ENCODE measurements at regions not wholly inside any gene's neighbourhood (a gene's known extent, or its start where the extent isn't known, plus 50 kb on each side); places are given as distances from the start of the nearest gene placed in this dataset.

DNA sequence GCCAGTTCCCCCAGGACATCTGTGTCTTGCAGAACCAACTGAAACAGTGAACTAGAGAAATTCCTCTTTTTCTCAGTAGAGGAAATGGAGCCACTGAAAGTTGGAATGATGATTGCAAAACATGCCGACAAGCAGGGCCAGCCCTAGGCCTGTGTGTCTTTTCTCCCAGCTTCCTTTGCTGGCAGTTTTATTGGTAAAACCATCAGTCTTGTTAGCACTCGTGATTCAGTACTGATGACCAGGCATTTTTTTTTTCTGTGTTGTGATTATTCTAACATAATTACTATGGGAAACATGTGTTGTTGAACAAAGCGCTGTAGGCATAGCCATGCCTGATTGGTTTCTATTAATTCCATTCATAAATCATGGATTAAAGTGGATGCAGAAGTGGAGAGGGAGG is 620.7 kb downstream of the AACS start:
- DNase-seq, result no peak

DNA sequence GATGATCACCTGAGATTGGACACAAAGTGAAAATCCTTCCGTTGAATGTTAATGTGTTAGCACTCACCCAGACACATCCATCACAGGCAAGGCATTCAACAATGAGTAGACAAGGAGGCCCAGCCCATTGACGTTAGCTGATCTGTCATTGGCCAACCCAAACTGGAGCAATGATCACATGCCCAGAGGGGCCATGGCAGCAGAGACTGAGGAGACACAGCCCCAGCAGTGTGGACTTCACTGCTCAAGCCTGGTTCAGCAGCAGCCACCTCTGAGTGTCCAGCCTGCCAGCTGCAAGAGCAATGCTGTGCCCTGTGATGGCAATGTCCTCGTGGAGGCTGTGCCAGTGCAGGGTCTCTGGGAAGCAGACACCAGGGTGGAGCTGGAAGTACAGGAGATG is 622.2 kb downstream of the AACS start:
- no peak for DNase-seq

DNA sequence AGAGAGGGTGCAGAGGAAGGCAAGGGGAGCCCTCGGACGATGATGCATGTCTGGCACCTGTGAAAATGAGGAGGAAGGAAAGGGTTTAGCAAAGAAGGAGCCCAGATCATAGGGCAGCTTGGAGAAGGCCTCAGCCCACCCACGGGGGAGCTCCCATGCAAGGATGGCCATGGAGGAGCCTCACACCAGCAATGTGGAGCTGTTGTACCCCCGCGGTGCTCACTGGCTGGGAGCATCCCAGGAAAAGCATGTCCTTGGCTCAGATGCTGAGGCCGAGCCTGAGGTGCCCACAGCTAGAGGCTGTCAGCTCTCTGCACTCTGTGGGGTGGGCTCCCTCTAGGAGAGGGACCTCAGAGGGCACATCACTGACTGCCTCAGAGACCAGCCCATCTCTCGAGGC is 622.6 kb downstream of the AACS start:
- DNase-seq, result no peak

DNA sequence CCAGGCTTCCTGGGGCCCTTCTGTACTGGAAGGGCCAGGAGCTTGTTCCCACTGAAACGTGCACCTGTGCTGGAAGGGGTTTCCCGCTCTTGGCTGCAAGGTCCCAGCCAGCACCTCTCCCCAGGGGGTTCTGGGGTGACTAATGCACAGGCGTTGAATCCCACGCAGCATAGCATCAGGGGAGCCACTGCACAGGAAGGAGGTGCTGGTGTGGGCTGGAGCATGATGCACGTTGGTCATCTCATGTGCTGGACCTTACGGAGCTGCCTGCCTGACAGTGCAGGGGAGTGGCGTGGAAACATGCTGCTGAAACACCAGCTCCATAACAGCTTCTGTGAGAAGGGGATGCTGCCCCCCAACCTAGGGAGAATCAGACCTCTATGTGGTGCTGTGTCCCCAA is 623.0 kb downstream of the AACS start:
- DNase-seq, result no peak

DNA sequence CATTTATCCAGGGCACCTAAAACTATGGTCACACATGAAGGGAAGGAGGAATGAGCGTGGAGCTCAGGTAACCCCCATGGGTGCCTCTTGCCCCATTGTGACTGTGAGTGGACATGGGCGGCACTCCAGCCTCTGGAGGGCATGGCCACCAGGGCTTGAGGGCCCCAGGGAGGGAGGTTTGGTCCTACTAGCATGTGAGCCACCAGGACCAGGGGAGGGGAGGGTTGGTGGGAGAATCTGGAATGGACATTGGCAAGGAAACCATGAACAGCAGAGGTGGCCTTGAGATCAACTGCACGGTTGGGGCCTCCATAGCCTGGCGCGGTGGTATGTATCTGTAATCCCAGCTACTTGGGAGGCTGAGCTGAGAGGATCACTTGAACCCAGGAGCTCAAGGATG is 623.6 kb downstream of the AACS start:
- no peak for DNase-seq

DNA sequence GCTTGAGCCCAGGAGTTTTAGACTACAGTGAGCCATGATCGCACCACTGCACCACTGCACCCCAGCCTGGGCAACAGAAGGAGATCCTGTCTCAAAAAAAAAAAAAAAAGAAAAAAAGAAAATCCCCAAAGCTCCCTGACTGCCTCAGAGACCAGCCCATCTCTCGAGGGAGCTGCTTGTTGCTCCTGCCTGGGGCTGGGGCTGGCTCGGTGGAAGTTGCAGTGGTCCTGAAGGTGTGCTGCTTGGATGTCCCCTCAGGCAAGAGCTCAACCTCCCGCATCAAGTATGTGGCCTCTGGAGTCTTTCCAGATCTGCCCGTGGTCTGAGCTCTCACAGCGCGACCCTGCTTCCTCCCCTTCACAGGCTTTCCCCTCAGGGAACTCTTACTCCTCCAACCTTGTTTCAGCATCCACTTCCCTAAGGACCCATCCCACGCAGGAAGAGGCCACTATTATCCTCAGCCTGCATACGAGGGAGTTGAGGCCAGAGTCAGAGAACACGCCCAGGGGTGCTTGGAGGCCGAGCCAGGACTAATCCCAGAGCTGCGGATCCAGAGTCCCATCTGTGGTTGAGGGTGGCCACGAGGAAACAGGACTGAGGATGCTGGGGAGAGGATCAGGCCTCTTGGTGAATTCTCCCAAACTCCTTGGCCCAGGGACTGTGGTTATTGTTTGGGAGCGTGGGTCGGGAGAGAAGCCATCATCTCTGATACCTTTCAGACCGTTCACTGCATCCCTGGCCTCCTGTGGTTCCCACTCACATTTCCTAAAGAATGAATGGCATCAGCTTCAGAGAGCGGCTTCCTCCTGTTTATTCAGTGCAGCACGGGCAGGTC is 624.6 kb downstream of the AACS start:
- no peak for DNase-seq

- DNase-seq, result no peak
Measured at GRCh38 chr12:125690841-125691240, 625.6 kb downstream of the AACS start.

DNA sequence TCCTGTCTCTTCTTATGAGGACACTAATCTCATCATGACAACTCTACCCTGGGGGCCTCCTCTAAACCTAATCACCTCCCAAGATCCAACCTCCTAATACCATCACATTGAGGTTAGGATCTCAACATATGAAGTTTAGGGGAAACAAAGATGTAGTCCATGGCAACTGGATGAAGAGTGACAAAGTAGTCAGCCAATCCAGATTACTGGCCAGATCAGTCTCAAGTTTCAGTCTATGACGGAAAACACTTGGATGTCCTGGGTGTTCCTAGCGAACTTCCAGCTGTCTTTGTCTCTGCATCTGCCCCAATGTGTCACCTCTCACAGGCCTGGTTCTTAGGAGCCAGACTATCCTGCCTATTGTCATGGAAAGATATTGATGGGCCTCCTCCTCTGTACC is 630.8 kb downstream of the AACS start:
- no peak for DNase-seq

DNA sequence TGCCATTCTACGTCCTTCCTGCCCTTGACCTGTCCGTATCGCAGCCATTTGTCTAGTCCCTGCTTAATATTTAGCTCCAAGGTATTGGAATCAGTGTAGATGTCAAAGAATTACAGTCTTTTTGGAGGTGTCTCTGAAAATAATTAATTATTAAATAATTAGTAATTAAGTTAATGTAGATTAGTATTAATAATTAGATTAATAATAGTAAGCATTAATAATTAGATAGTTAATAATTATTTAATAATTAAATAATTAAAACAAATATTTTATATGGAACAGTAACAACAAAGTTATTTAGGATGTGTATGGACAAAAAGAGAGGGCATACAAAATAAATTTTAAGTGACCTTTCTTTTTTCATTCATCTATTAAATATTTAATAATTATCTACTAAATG is 639.6 kb downstream of the AACS start:
- DNase-seq, result no peak

DNA sequence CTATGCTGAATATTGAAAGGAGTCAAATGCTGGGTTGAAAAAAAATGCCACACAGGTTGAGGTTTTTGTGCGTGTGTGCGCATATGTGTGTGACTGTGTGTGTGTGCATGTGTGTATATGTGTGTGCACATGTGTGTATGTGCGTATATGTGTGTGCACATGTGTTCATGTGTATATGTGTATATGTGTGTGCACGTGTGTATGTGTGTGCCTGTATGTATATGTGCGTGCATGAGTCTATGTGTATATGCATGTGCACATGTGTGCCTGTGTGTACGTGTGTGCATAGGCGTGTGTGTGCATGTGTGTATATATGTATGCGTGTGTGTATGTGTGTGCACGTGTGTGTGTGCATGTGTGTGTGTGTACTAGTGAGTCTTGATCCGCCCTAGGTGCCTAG is 655.7 kb downstream of the AACS start:
- no peak for DNase-seq

DNA sequence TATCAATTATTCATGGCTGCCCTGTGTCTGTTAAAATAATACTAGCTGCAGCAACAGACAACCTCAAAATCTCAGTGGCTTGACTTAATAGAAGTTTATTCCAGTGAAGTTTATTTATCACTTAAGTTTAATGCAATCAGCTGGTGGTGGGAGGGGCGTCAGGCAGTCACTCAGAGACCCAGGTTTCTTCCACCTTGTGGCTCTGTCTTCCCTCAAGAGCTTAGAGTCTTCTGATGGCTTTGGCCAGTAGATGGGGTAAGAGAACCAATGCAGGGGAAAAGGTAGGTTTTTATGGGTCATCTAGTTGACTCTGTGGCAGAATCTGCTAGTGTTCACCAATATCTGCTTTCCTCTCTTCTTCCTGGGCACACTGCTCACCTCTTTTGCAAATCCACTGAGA is 668.9 kb downstream of the AACS start:
- no peak for DNase-seq

- DNase-seq, result no peak
Measured at GRCh38 chr12:125738211-125738610, 673.0 kb downstream of the AACS start.

DNA sequence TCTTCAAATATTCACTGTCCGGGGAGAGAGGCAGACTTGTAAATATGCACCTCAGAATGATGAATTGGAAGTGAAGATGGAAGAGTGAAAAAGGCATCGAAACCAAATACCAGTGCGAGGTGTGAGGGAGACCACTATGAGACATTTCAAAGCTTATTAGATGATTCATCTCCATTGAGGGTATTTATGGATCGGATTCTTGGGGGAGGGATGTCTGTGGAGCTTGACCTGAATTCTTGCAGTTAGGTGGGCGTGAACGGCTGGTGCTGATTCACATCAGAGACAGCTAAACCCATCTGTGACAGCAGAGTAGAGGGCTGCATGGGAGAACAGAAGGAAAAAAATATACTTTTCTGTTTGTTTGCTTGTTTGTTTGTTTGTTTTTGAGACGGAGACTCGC is 677.2 kb downstream of the AACS start:
- no peak for DNase-seq

- DNase-seq, result no peak
Measured at GRCh38 chr12:125744201-125744600, 679.0 kb downstream of the AACS start.

DNA sequence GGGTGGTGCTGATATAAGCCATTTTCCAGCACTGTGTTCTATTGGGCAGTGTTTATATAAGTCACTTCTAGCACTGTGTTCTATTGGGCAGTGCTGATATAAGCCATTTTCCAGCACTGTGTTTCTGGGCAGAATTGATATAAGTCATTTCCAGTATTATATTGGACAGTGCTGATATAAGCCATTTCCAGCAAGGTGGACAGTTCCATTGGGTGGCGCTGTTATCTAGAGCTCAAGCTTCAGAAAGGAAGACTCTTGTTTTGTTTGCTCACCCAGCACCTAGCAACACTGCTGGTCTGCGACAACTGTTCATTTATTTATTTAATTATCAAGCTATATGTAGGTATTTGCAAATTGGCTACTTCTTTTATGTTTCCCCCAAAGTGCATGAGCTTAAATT is 690.3 kb downstream of the AACS start:
- no peak for DNase-seq

- no peak for DNase-seq
Measured at GRCh38 chr12:125766091-125766490, 700.9 kb downstream of the AACS start.

GRCh38 chr12:125772403-125772802 is 707.2 kb downstream of the AACS start:
- DNase-seq, result no peak

DNA sequence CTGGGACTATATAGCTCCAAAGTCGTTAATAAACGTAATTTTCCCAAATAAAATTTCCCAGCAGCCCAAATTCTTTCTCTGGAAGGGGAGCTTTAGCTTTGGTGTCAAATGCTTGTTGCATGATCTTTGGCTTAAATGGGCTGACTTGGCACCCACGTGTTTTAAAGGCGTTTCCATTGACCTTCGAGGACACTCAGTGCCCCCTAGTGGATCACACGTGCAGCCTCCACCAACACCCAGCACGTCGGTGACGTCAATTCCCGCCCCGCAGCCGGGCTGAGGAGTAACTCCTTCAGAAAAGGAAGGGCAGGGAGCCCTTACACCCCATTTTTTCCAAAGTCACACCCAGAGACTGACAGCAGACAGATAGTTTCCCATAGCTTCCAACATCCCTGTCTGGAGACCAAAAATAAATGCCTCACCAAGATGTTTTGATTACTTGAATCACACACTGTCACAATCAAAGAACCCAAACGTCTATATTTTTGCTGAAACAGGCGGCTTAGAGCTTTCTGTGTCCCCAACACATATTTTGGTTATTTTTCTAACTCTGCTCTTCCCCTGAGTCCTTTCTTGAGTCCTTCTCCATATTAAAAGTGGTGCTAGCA is 707.9 kb downstream of the AACS start:
- DNase-seq, result no peak

DNA sequence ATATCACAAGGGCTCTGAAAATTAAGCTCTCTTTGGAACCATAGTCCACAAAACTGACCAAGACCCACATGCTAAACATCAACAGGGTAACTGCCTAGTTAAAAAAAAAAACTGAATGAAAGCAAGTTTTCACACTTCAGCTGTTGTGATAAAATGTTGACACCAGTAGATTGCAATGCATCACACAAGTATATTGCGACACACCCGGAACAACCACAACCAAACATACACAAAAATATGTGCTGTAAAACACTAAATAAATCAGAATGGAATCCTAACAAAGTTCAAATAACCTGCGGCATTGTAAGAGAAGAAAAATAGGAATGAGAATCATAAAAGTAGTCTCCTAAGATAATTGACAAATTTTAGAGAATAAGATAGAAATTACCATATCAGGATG is 710.3 kb downstream of the AACS start:
- no peak for DNase-seq

DNA sequence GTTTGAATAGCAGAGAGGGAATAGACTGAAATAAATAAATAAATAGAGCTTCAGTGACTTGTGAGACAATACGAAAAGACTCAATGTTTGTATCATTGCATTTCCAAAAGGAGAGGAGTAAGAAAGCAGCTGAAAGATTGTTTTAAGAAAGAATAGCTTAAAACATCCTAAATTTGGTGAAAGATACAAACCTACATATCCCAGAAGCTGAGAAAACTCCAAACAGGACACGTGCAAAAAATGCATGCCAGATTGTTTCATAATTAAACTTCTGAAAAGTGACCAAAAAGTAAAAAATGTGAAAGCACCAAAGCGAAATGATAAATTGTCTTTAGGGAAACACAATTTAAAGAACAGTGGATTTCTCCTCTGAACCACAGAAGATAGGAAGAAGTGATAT is 711.0 kb downstream of the AACS start:
- no peak for DNase-seq

- DNase-seq, result no peak
Measured at GRCh38 chr12:125786143-125786542, 720.9 kb downstream of the AACS start.

DNA sequence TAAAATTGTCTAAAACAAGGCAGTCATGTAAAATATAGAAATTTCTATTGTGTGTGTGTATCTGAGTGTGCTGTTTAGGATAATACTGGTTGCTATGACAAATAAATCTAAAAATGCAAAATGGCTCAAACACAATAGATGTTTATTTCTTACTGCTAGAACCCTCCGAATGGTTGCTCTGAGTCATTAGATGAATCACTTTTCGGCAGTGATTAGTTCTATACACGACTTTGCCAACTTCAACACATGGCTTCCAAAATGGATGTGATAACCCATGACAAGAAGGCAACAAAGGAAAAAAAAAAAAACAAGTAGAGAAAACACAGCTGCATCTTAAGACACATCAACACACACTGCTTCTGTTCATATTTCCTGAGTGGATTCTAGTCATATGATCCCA is 729.2 kb downstream of the AACS start:
- DNase-seq, result no peak

DNA sequence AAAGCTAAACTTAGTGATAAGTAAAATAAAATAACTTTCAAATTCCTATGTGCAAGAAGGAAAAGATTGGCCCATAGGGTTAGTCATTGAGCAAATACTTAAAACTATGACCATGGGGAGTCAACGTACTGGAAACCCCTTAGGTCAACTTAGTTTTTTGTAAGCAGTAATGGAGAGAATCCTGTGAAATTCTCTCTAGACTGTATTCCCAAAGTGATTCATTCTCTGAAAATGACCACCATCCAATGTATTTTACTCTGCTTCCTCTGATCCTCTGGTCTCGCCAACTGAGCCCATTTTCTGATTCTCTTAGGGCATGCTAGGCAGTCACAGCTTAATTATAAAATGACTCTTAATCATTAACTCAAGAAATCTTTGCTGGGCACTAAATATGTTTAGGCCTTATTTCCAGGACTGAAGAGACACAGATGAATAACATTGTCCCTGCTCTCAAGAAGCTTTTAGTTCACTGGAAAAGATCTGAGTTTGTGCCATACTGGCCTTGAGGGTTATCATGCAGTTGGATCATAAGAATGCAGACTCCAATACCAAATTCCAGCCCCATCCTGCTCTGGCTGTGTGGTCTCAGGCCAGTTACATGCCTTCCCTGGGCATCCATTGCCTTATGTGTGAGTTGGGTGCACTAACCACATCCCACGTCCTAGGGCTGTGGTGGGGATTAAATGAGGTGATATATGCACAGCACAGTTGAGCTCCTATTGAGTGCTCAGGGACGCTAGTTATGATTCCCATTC is 732.4 kb downstream of the AACS start:
- no peak for DNase-seq

- no peak for DNase-seq
Measured at GRCh38 chr12:125804660-125805059, 739.4 kb downstream of the AACS start.
